Gastroesophageal sphincter (tissue), 3 donors: ENCODE measurements at regions not wholly inside any gene's neighbourhood (a gene's known extent, or its start where the extent isn't known, plus 50 kb on each side); places are given as distances from the start of the nearest gene placed in this dataset.

Source experiments
- CTCF ChIP-seq, 4 experiments: fragments of 200-600 bp in 2 of 4; fragments of 450-650 bp in 2 of 4; sonication (generic) in 1 of 4; IDR thresholded peaks; one replicate each; pipeline ENCODE4 v1.5.1; 2017 to 2019; ENCODE audit warnings: antibody characterized with exemption in 4 of 4, mild to moderate bottlenecking in 2 of 4, moderate library complexity in 2 of 4
- POLR2A ChIP-seq, 2 donors: fragments of 450-650 bp; IDR thresholded peaks; one replicate each; pipeline ENCODE4 v1.6.1; 2017; ENCODE audit warnings: antibody characterized with exemption in 2 of 2, mild to moderate bottlenecking in 2 of 2, moderate library complexity in 1 of 2

- TF ChIP-seq POLR2A (IDR thresholded peaks at IDR 0.05), result no peak
- no peak for TF ChIP-seq CTCF (IDR thresholded peaks at IDR 0.05)
These were observed 117.4 kb upstream of the PRDM1 start for GRCh38 chr6:105968603-105969333.
